ENCODE measurements at regions not wholly inside any gene's neighbourhood (a gene's known extent, or its start where the extent isn't known, plus 50 kb on each side); places are given as distances from the start of the nearest gene placed in this dataset.

GRCh38 chr18:29002747-29003146 lies 825.8 kb upstream of the CDH2 start:
- no peak for DNase-seq (ENCODE audit: low spot score)

DNA sequence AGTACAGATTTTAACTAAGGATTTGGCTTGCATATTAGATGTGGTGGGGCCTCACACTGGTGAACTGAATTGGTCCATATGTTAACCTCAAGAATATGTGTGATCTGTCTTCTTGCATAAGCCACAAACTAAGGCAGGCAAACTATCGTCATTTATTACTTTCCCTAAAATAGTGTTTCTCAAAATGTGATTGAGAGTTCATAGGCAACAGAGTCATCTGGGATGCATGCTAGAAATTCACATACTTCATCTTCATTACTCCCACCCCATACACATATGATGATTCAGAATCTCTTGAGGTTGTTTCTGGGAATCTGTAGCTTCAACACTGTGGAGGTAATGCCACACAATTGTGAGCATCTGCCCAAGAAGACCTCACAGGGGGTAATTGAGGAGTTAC lies 822.8 kb upstream of the CDH2 start:
- DNase-seq (ENCODE audit: low spot score) = no peak

GRCh38 chr18:28995319-28995718 lies 818.4 kb upstream of the CDH2 start:
- DNase-seq (ENCODE audit: low spot score) = no peak

GRCh38 chr18:28984731-28985130 lies 807.8 kb upstream of the CDH2 start:
- DNase-seq (ENCODE audit: low spot score) = no peak

DNA sequence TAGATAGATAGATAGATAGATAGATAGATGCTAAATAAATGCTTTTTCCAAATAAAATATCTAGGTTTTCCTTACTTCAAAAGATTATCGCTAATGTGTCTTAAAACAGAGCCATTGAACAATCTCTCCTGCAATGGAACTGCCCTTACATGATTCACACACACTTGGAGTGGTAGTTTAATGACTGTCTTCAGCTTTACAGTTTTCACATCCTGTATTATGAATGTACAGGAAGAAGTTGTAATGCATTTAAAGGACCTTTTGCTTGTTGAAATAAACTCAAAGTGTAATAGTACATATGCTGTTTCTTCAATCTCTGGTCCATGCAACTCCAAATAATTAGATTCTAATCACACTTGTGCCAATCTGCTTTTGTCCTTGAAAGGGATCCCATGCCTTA lies 797.6 kb upstream of the CDH2 start:
- no peak for DNase-seq (ENCODE audit: low spot score)

DNA sequence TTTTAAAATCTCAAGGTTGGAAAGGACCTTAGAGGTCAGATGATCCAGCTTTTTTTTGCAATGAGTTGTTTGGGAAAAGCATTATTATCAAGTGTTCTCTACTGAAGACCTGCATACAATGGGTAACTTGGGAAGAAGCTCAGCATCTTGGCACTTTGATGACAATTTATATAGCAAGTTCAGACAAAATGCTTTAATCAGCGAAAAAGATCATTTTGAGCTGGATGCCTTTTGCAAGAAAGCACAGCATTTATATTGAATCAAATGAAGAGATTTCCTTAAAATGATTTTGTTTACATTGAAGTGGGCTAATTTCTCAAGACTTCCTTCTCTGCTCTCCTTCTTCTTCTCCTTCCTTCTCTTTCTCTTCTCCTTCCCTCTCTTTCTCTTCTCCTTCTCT lies 796.4 kb upstream of the CDH2 start:
- DNase-seq (ENCODE audit: low spot score) = no peak

DNA sequence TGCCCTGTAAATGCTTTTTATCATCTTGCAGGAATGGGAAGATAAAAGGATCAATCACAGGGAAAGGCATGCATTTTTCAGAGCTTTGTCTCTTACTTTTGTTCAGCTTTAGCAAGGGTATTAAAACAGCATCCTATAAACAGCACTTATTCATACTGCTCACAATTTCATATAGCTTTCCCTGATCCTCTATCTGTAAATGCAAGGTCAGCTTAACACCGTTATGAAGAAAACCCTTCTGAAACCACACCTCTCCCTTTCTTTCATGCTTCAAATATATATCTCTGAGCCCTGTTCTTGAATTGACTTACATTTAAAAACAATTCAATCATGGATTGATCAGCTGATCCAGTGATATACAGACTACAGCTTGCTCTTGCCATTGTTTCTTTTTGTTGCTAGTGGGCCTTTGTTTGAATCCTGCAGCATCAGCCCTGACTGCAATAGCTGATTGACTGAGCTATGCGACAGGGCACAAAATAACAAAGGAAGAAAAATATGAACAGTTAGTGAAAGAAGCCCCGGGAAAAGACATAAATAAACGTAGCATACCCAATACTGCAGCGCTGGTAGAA lies 795.5 kb upstream of the CDH2 start:
- no peak for DNase-seq (ENCODE audit: low spot score)

DNA sequence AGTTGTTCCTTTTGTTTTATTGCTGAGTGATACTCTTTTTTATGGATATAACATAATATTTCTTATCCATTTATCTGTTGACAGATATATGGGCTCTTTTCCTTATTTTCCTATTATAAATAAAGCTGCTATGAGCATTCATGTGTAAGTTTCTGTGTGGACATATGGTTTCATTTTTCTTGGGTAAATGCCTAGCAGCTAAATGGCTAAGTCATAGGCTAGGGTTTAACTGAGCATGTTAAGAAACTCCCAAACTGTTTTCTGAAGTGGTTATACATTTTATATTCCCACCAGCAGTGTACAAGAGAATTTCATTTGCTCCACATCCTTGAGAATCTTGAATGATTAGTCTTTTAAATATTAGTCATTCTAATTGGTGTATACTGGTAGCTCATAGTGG lies 786.6 kb upstream of the CDH2 start:
- no peak for DNase-seq (ENCODE audit: low spot score)

- no peak for DNase-seq (ENCODE audit: low spot score)
Observed at GRCh38 chr18:28961669-28962228, 784.8 kb upstream of the CDH2 start.

DNA sequence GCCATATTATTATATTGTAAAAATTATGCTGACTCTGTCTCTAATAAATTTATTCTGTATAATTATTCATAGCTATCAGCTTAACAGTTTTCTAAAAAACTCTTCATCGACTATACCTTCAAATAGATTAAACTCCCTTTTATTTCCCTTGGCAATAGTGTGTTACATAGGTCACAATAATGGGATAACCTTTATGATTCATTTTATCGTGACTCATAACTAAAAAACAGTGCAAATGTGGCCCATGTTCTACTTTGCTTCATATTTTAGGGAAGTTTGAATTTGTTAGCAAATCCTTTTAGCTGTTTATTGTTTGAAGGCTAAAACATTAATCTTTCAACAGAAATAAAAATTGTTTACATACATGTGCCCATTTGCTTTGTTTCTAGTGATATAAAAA lies 783.2 kb upstream of the CDH2 start:
- no peak for DNase-seq (ENCODE audit: low spot score)

DNA sequence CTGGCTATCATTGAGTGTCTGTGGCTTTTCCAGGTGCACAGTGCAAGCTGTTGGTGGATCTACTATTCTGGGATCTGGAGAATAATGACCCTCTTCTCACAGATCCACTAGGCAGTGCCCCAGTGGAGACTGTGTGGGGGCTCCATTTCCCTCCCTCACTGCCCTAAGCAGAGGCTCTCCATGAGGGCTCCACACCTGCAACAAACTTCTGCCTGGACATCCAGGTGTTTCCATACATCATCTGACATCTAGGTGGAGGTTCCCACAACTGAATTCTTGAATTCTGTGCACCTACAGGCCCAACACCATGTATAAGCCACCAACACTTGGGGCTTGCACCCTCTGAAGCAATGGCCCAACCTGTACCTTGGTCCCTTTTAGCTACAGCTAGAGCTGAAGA lies 775.4 kb upstream of the CDH2 start:
- no peak for DNase-seq (ENCODE audit: low spot score)

DNA sequence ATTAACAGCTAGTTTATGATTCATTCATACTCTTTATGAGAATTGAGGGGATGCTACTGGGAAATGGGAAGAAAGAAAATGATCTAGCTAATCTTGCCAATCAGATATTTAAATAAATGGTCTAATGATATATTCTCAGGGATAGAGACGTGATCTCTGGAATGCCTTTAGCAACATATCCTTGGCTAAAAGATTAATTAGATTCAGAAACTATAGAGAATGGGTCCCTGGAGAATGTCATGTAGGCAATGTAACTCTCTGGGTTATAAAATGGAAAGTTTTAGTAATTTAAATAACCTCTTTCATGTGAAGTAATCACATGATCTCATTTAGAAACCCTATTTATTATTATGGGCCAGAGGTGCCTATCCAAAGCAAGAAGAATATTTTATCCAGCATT lies 771.0 kb upstream of the CDH2 start:
- no peak for DNase-seq (ENCODE audit: low spot score)

DNA sequence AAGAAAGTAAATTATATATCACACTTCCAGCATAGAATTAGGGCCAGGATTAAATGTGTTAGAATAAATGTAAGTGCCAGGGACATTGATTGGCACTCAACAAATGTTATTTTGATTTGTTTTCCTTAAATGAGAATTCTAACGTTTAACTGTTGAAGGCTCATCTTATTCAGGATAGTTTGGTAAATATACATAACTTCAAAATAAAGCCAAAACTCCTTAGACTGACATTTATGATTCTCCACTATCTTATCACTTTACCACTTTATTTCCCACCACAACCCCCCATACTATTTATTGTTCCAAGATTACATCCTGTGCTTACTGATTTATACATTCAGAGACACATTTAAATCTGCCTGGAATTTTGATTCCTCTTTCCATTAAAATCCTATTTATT lies 769.5 kb upstream of the CDH2 start:
- no peak for DNase-seq (ENCODE audit: low spot score)

- DNase-seq (ENCODE audit: low spot score) = no peak
Observed at GRCh38 chr18:28922936-28923335, 746.0 kb upstream of the CDH2 start.

- no peak for DNase-seq (ENCODE audit: low spot score)
Observed at GRCh38 chr18:28916456-28916855, 739.5 kb upstream of the CDH2 start.

DNA sequence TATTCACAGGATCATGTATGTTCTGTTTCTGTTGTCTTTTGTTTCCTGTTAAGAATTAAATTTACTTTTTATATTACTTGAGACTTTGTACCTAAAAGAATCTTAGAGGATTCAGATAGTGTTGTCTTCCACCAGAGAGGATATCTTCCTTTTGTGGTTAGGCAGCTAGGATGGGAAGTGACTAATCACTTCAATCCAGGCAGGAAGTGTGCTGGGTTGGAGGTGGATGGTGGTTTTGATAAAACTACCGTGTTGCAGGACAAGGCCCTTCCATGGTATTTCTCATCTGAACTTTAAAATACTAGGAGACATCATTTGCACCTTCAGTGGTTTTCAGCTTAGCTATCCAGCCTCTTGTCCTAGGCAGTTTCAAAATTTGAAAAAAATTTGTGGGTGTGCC lies 728.6 kb upstream of the CDH2 start:
- DNase-seq (ENCODE audit: low spot score) = no peak

GRCh38 chr18:28904789-28905364 lies 727.9 kb upstream of the CDH2 start:
- no peak for DNase-seq (ENCODE audit: low spot score)

GRCh38 chr18:28903306-28903705 lies 726.4 kb upstream of the CDH2 start:
- DNase-seq (ENCODE audit: low spot score) = no peak

- no peak for DNase-seq (ENCODE audit: low spot score)
Observed at GRCh38 chr18:28890791-28891190, 713.9 kb upstream of the CDH2 start.

DNA sequence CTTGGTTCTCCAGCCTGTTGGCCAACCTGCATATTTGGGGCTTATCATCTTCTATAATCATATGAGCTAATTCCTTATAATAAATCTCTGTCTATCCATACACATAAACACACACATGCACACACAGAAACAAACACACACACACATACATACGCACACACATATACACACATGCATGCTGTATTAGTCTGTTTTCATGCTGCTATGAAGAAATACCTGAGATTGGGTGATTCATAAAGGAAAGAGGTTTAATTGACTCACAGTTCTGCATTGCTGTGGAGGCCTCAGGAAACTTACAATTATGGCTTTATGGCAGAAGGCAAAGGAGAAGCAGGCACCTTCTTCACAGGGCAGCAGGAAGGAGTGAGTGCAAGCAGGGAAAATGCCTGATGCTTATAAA lies 707.4 kb upstream of the CDH2 start:
- DNase-seq (ENCODE audit: low spot score) = no peak

DNA sequence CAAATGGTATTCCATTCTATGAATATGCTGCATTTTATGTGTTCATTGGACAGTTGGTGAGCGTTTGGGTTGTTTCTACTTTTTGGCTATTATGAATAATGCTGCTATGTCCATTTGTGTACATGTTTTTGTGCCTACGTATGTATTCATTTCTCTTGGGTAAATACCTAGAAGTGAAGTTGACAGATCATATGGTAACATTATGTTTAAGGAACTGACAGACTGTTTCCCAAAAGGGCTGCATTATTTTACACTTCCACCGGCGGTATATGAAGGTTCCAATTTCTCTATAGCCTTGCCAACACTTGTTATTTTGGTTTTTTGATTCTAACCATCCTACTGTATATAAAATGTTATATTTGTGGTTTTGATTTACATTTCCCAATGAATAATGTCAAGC lies 703.9 kb upstream of the CDH2 start:
- no peak for DNase-seq (ENCODE audit: low spot score)

DNA sequence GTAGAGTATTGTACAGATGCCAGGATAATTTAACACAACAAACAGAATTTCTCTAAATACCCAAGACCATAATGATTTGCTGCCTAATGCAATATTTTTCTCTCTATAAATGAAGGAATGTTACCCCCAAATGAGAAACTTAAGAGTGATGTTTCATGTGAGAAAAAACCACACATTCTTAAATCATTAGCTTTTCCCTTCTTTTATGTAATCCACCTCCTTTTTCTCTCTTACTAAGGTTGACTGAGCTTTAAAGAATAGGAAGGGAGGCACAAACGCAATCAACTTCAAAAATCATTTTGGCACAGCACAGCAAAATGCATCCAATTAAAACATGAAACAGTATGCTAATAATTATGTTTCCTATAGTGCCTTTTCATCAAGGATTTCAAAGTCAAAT lies 698.1 kb upstream of the CDH2 start:
- DNase-seq (ENCODE audit: low spot score) = no peak

- no peak for DNase-seq (ENCODE audit: low spot score)
Observed at GRCh38 chr18:28863396-28863795, 686.5 kb upstream of the CDH2 start.

GRCh38 chr18:28858248-28858647 lies 681.3 kb upstream of the CDH2 start:
- DNase-seq (ENCODE audit: low spot score) = no peak
